GM18511 (cell line): ENCODE measurements at regions not wholly inside any gene's neighbourhood (a gene's known extent, or its start where the extent isn't known, plus 50 kb on each side); places are given as distances from the start of the nearest gene placed in this dataset.

Experiments
- ATAC-seq: cut with Tn5 transposase; IDR thresholded peaks from one replicate; pipeline ENCODE4 v1.9.1; 2021; ENCODE audit warnings: mild to moderate bottlenecking, moderate library complexity; ENCODE audit not compliant: unreplicated experiment

DNA sequence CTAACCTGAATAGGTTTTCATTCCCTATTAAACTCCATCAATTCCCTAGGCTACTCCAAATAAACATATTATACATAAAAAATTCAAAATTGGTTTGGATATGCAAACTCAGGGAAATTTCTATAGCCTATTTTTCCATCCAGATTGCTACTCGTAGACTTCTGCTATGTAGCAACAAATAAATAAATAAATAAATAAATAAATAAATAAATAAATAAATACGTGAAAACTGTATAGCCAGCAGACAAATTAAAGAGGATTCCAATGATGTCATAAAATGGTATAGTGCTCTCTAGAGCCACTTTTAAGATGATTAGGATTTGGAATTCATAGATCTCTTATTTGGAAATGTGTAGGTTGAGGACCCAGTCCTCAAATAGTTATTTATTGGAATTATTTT lies 1193.2 kb upstream of the NUDT12 start:
- ATAC-seq, result no peak

GRCh38 chr5:104754311-104754995 lies 1191.9 kb upstream of the NUDT12 start:
- ATAC-seq, result no peak

GRCh38 chr5:104751969-104752368 lies 1189.4 kb upstream of the NUDT12 start:
- ATAC-seq, result no peak

- no peak for ATAC-seq
Measured at GRCh38 chr5:104739905-104740304, 1177.3 kb upstream of the NUDT12 start.

DNA sequence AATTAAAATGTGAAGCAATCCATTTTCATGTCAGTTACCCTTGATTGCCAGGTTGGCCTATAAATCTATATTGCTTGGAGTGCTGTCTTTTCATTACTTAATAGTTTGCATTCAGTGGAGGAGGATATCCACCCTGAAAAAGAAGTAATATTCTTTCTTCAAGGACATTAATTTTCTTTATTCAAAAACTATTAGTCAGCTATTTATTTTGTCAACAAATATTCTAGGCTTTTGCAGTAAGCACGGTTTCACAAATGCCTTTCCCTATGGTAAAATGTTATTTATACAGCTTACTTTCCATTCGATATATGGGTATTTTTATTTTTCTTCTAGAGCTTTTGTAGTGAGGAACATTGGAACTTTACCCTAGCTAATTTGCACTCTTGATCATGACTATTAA lies 1176.9 kb upstream of the NUDT12 start:
- ATAC-seq, result no peak

DNA sequence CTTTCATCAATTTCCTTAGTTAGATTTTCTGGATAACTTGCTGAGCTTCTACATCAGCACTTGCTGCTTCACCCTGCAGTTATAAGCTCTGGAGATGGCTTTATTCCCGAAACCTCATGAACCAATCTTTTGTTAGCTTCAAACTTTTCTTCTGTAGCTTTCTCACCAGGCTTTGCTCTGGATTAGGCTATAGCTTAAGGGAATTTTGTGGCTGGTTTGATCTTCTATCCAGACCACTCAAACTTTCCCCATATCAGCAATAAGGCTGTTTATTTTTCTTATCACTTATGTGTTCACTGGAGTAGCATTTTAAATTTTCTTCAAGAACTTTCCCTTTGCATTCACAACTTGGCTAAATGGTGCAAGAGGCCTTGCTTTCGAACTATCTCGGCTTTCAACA lies 1173.5 kb upstream of the NUDT12 start:
- no peak for ATAC-seq

DNA sequence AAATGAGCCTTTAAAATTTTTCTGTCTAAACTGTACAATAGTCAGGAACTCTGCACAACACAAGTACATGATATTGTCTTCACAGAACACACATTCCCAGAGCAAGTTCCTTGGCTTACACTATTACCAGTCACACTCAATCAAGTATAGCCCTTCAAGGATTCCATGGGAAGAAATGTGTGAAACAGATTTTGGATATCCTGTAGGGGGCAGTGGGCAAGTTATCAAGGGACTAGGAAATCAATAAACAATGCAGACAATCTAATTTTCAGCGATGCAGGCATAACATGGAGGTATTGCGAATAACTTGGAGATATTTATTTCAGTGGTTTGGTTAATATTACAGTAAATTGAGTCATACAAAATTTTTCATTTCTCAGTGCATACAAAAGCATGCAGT lies 1171.5 kb upstream of the NUDT12 start:
- no peak for ATAC-seq

DNA sequence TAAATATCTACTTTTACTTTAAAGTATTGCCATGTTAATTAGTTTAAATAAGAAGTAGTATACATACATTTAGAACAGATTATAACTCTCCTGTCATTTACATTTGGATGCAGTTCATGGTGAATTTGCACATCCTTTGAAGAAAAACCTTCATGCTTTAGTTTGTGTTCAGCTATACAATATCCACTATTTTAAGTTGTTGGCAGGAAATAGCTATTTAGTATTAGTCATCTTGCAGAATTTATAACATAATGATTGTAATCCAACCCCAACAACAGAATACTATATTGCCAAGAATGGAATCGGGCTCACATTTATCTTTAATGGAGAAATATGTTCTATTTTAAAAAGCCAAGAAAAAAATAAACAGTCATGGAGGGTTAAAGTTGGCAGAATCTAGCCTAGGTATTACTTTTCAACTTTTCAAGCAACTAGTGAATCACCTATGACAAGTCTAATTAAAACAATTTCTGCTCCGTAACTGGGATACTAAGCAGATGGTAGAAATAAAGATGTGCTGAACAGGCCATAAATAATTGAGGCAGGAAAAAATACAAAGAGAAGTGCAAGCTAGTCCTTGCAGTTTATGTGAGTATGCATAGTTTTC lies 1170.6 kb upstream of the NUDT12 start:
- no peak for ATAC-seq

- ATAC-seq, result no peak
Measured at GRCh38 chr5:104731331-104731730, 1168.7 kb upstream of the NUDT12 start.

- no peak for ATAC-seq
Measured at GRCh38 chr5:104708027-104708426, 1145.4 kb upstream of the NUDT12 start.

DNA sequence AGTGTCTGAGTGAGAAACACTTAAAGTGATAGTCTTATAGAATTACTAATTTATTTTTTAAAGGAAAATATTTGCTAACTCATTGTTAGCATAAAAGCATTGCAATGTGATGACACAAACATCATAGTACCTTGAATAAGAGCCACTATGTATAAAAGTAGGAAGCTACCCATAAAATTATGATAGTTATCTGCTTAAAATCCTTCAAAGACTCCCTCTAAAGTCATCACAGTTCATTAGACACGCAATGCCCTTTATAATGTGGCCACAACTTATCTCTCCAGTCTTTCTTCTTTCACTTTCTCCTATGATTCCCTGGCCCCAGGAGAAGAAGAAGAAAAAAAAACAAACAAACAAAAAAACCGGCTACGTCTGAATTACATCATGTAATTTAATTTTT lies 1144.0 kb upstream of the NUDT12 start:
- no peak for ATAC-seq

- no peak for ATAC-seq
Measured at GRCh38 chr5:104702212-104702611, 1139.6 kb upstream of the NUDT12 start.

DNA sequence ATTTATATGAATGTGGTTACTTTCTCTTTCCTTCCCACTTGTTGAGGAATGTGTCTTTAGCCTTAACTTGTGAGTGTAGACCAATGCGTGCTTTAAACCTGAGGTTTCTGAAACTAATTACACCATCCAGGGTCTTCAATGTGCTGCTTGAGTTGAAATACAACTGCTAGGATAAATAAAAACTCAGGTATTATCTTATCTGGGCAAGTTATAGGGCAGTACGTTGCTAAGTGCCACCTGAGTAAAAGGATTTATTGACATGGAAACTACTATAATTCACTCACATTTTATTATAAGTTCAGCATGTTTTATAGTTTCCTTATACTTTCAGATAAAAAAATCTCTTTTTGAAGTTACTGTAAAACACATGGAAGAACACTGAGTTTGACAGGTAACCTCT lies 1136.8 kb upstream of the NUDT12 start:
- ATAC-seq, result no peak

- ATAC-seq, result no peak
Measured at GRCh38 chr5:104661256-104661655, 1098.7 kb upstream of the NUDT12 start.

DNA sequence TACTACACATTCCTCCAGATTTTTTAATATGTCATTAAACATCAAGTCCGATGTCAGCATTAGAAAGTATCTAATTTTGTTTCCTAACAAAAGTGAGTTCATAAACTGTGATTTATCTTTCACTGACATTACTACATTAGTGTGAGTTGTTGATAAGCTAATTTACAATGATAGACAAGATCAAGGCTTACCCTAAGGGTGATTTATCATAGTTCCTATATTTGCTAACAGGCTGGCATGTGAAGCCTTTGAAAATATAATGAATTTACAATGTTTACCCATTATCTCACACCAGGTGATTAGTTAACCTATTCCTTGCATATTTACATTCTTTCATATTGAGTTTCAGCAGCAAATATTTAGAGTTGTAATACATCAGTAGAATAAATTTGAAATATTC lies 1096.9 kb upstream of the NUDT12 start:
- ATAC-seq, result no peak

GRCh38 chr5:104652271-104652861 lies 1089.8 kb upstream of the NUDT12 start:
- no peak for ATAC-seq

- no peak for ATAC-seq
Measured at GRCh38 chr5:104650313-104651055, 1087.9 kb upstream of the NUDT12 start.

- no peak for ATAC-seq
Measured at GRCh38 chr5:104646416-104646815, 1083.8 kb upstream of the NUDT12 start.

GRCh38 chr5:104643320-104643719 lies 1080.7 kb upstream of the NUDT12 start:
- ATAC-seq, result no peak

DNA sequence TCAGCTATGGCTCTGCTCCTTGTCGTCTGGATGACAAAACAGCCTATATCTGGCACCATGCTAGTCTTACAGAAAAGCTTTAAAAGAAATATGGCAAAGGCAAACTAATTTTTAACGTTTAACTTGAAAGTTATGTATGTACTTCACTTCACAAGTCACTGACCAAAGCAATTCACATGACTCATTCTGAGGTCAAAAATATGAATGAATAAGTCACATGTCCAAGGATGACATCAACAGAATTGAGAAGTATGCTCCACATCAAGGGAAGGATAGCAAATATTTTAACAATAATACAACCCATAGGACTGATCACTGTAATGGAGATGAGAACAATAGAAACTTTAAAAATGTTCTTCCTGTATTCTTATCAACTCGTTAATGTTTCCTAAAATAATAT lies 1072.6 kb upstream of the NUDT12 start:
- no peak for ATAC-seq

DNA sequence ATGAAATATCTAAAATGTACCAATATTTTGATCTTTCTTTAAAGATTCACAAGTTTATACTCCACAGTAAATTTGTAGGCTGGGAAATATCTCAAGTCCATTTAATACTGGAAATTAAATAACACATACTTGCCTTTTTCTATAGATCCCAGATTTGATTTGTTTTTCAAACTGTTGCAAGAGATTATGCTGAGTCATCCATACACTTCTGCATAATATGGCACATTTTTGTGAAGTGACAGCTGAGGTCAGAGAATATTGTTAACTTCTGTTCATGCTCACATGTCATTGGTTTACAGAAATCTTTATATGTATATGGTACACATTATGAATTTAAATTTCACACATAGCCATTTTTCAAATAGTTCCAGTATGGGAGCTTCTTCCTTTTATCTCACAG lies 1066.3 kb upstream of the NUDT12 start:
- ATAC-seq, result no peak

DNA sequence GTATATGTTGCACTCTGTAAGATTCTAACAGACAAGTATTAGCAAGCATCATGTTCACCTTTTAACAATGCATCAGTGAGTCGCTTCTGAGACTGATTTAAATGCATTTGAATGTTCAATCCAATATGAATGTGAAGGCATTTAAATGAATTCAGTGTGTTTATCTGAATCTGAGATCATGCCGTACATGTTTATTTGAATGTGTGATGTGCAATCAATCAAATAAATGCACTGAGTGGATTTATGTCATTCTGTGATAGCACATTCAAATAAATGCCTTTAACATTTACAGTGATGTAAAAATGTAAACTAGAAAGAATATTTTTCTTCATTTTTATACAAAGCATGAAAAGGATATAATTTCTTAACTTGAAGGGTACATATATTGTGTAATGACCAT lies 1063.5 kb upstream of the NUDT12 start:
- ATAC-seq, result no peak
